K562 (cell line): ENCODE measurements at regions not wholly inside any gene's neighbourhood (a gene's known extent, or its start where the extent isn't known, plus 50 kb on each side); places are given as distances from the start of the nearest gene placed in this dataset.

Experiments
- ATAC-seq: fragments of 200-7000 bp; cut with Tn5 transposase; 3 replicates; pipeline ENCODE4 v1.9.1; 2020; ENCODE audit warnings: moderate library complexity
- BruUV-seq: library from RNA; stranded (reverse); fragments of 400-500 nt; replicated peaks from 2 replicates; lab custom pipeline; 2021; lab: Mats Ljungman, UMichigan
- CTCF ChIA-PET: fragments of 300-600 bp; formaldehyde crosslinking; extraction: SDS; loops from one replicate; lab custom pipeline; 2021; ENCODE audit warnings: low intra/inter-chr PET ratio; lab: Yijun Ruan, JAX
- POLR2A ChIA-PET: fragments of 300-600, 350-650 bp; sonication (Branson Sonifier 250); formaldehyde crosslinking; extraction: SDS; loops from one replicate; lab custom pipeline; 2021; ENCODE audit warnings: antibody characterized with exemption, inconsistent platforms; lab: Yijun Ruan, JAX
- DNase-seq, 4 experiments: peaks; one replicate each; pipeline versions ENCODE4 v3.0.0 to v3.0.0-alpha.2; 2011 to 2018; ENCODE audit warnings: low spot score in 3 of 4, mixed read lengths in 3 of 4; ENCODE audit errors: extremely low read depth in 1 of 4
- FAIRE-seq: peaks from 2 replicates; lab custom pipeline; 2011; peaks lifted over from hg19 to GRCh38; lab: Jason Lieb, UNC
- H2AFZ ChIP-seq: 2 replicates; pipeline ENCODE4 v1.6.0; 2011; ENCODE audit warnings: low read depth, low read length, control low read depth, inconsistent platforms
- H3K27ac ChIP-seq: fragments of 200-600 bp; 3 replicates; pipeline ENCODE4 v1.8.0; 2011; ENCODE audit warnings: low read depth, mild to moderate bottlenecking, control low read depth, inconsistent platforms, low read length, moderate library complexity, mixed read lengths; ENCODE audit errors: extremely low read depth
- H3K27me3 ChIP-seq, 2 experiments: fragments of 300-600 bp in 1 of 2; 2 replicates in 1 of 2; 3 replicates in 1 of 2; pipeline versions ENCODE4 v1.6.0 to v1.8.0; 2011; ENCODE audit warnings: inconsistent platforms in 2 of 2, low read length in 2 of 2, mild to moderate bottlenecking in 1 of 2, mixed read lengths in 1 of 2, moderate library complexity in 1 of 2; ENCODE audit not compliant: control insufficient read depth in 2 of 2, insufficient read depth in 2 of 2
- H3K36me3 ChIP-seq: fragments of 300-600 bp; 3 replicates; pipeline ENCODE4 v1.8.0; 2011; ENCODE audit warnings: mild to moderate bottlenecking, low read length, inconsistent platforms; ENCODE audit not compliant: control insufficient read depth, insufficient read depth
- H3K4me1 ChIP-seq, 2 experiments: fragments of 200-600 bp in 1 of 2; replicated peaks in 1 of 2; 2 replicates in 1 of 2; 3 replicates in 1 of 2; pipeline versions ENCODE4 v1.5.1 to v1.8.0; 2011; ENCODE audit warnings: inconsistent platforms in 2 of 2, low read length in 2 of 2, mild to moderate bottlenecking in 1 of 2, mixed read lengths in 1 of 2, moderate library complexity in 1 of 2; ENCODE audit not compliant: control insufficient read depth in 2 of 2, insufficient read depth in 2 of 2
- H3K4me2 ChIP-seq: 2 replicates; pipeline ENCODE4 v1.6.1; 2011; ENCODE audit warnings: low read length, control low read depth, inconsistent platforms, mixed read lengths; ENCODE audit not compliant: insufficient read depth
- H3K4me3 ChIP-seq: fragments of 200-600 bp; sonication (generic), shearing (Covaris generic); 2 replicates; pipeline ENCODE4 v1.5.1; 2016; ENCODE audit warnings: control low read depth, inconsistent platforms
- H3K79me2 ChIP-seq: fragments of 200-600 bp; 3 replicates; pipeline ENCODE4 v1.8.0; 2011; ENCODE audit warnings: low read length, inconsistent platforms; ENCODE audit not compliant: control insufficient read depth, insufficient read depth
- H3K9ac ChIP-seq, 2 experiments: 2 replicates each; pipeline versions ENCODE4 v1.6.0 to v1.6.1; 2011; ENCODE audit warnings: low read depth in 2 of 2, low read length in 2 of 2, control low read depth in 1 of 2, inconsistent platforms in 1 of 2, mild to moderate bottlenecking in 1 of 2, mixed read lengths in 1 of 2; ENCODE audit not compliant: insufficient read depth in 1 of 2
- H3K9me1 ChIP-seq: one replicate; pipeline ENCODE4 v1.6.0; 2011; ENCODE audit warnings: inconsistent platforms, mild to moderate bottlenecking, low read length, moderate library complexity; ENCODE audit not compliant: control insufficient read depth, insufficient read depth
- H3K9me3 ChIP-seq: replicated peaks from 2 replicates; pipeline ENCODE4 v1.5.1; 2011; ENCODE audit warnings: low read depth, low read length, inconsistent platforms; ENCODE audit not compliant: control insufficient read depth, insufficient read depth
- H4K20me1 ChIP-seq: replicated peaks from 2 replicates; pipeline ENCODE4 v1.6.1; 2011; ENCODE audit warnings: low read length, inconsistent platforms, mixed read lengths; ENCODE audit not compliant: control insufficient read depth, insufficient read depth
- CTBP1 ChIP-seq: fragments of 450-650 bp; IDR thresholded peaks from 2 replicates; pipeline ENCODE4 v1.6.1; 2016; ENCODE audit warnings: borderline replicate concordance
- FOXP1 ChIP-seq: sonication (generic); formaldehyde crosslinking; IDR thresholded peaks from 2 replicates; pipeline ENCODE4 v1.8.0; 2022; ENCODE audit warnings: mild to moderate bottlenecking, missing genetic modification reagents
- GTF2A2 ChIP-seq: IDR thresholded peaks from 2 replicates; pipeline ENCODE4 v1.6.1; 2016; ENCODE audit warnings: mild to moderate bottlenecking, missing genetic modification characterization, missing compliant biosample characterization
- JUN ChIP-seq, 2 experiments: sonication (generic) in 1 of 2; formaldehyde crosslinking in 1 of 2; IDR thresholded peaks; 2 replicates each; pipeline versions ENCODE4 v1.6.1 to v1.8.0; 2012 to 2022; ENCODE audit warnings: borderline replicate concordance in 2 of 2, mild to moderate bottlenecking in 2 of 2, improper control_type of control experiment in 1 of 2, low read depth in 1 of 2, low read length in 1 of 2, missing genetic modification reagents in 1 of 2
- KLF16 ChIP-seq: IDR thresholded peaks from 2 replicates; pipeline ENCODE4 v1.6.1; 2016; ENCODE audit warnings: antibody characterized with exemption
- LEF1 ChIP-seq: fragments of 450-650 bp; IDR thresholded peaks from 2 replicates; pipeline ENCODE4 v1.6.1; 2016; ENCODE audit warnings: mild to moderate bottlenecking
- PTTG1 ChIP-seq: fragments of 450-650 bp; IDR thresholded peaks from 2 replicates; pipeline ENCODE4 v1.6.1; 2016; ENCODE audit warnings: low read depth, mild to moderate bottlenecking, missing genetic modification characterization, missing compliant biosample characterization
- RFX5 ChIP-seq: IDR thresholded peaks from 2 replicates; pipeline ENCODE4 v1.6.1; 2011; ENCODE audit warnings: low read depth, mild to moderate bottlenecking, improper control_type of control experiment, low read length
- WGBS: fragments of 100-300 bp; shearing (Covaris generic); methylation state at CpG from one replicate; pipeline ENCODE4 v1.1.6; 2016; ENCODE audit warnings: low coverage, mixed read lengths; ENCODE audit not compliant: insufficient coverage; ENCODE audit errors: missing lambda C conversion rate; 5-methylcytosine and 5-hydroxymethylcytosine counted together
- in situ Hi-C: fragments of 300-500 bp; cut with MboI; formaldehyde crosslinking; loops from 4 replicates; pipeline ENCODE4 v1.15.0; 2018; ENCODE audit warnings: inconsistent platforms, mixed read lengths
- intact Hi-C: fragments of 100-400 bp; cut with micrococcal nuclease; formaldehyde crosslinking; loops from 2 replicates; pipeline ENCODE4 v1.14.2; 2022
- TF ChIP-seq, protein P1 (sequence below): sonication (generic); formaldehyde crosslinking; IDR thresholded peaks from 2 replicates; pipeline ENCODE4 v1.8.0; 2022; ENCODE audit warnings: missing genetic modification reagents, mild to moderate bottlenecking, borderline replicate concordance
- TF ChIP-seq, protein P2 (sequence below): fragments of 250-450 bp; sonication (Bioruptor Pico); IDR thresholded peaks from 2 replicates; pipeline ENCODE4 v1.4.0; 2020
- TF ChIP-seq, protein P3 (sequence below): fragments of 450-650 bp; IDR thresholded peaks from 2 replicates; pipeline ENCODE4 v1.6.1; 2016; ENCODE audit warnings: missing biosample characterization, missing genetic modification characterization
- TF ChIP-seq, protein P4 (sequence below), 2 experiments: IDR thresholded peaks; 2 replicates each; pipeline ENCODE4 v1.6.1; 2011; ENCODE audit warnings: borderline replicate concordance in 1 of 2, control low read depth in 1 of 2, low read depth in 1 of 2, low read length in 1 of 2, mild to moderate bottlenecking in 1 of 2, mixed read lengths in 1 of 2, moderate library complexity in 1 of 2; ENCODE audit not compliant: insufficient read depth in 1 of 2, insufficient read length in 1 of 2, poor library complexity in 1 of 2, severe bottlenecking in 1 of 2; ENCODE audit errors: extremely low read depth in 1 of 2
- TF ChIP-seq, protein P5 (sequence below), 2 experiments: IDR thresholded peaks; 2 replicates each; pipeline ENCODE4 v1.6.1; 2012; ENCODE audit warnings: improper control_type of control experiment in 2 of 2, low read depth in 2 of 2, low read length in 2 of 2, borderline replicate concordance in 1 of 2

DNA sequence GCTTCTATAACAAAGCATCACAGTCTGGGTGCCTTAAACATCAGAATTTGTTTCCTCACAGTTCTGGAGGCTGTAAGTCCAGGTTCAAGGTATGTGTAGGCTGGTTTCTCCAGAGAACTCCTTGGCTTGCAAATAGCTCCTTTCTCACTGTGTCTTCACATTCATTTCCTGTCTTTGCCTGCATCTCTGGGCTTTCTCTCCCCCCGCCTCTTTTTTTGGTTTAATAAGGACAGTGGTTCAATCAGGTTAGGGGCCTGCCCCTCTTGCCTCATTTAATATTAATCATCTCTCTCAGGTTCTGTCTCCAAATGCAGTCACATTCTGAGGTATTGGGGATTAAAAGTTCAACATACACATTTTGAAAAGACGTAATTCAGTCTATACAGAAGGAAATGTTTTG, 225.5 kb upstream of the ATP10B start:
- no peak overlapping the region for H2AFZ ChIP-seq
- no peaks in the 10 kb centered on the region for H4K20me1 ChIP-seq
- in situ Hi-C loops, result no loop called here
- BruUV-seq, result no TSS peak
- no peak overlapping the region for H3K9ac ChIP-seq
- no peaks in the 10 kb centered on the region for H3K36me3 ChIP-seq
- 0% methylated on average over 2 of the region's 2 CpGs for WGBS
- H3K9me1 ChIP-seq, result no peaks in the 10 kb centered on the region
- intact Hi-C loops, result no loop called here
- H3K4me1 ChIP-seq, result no peaks in the 10 kb centered on the region
- H3K4me2 ChIP-seq, result no peak overlapping the region
- ATAC-seq (no peak), DNase-seq (no peak), FAIRE-seq (no peak)
- CTCF ChIA-PET, result no interaction called here
- H3K4me3 ChIP-seq, result no peak overlapping the region
- POLR2A ChIA-PET, result no interaction called here
- no peaks in the 10 kb centered on the region for H3K9me3 ChIP-seq
- no peaks in the 10 kb centered on the region for H3K27me3 ChIP-seq
- no peaks in the 10 kb centered on the region for H3K79me2 ChIP-seq
- no peak overlapping the region for H3K27ac ChIP-seq
- TF ChIP-seq, protein P1, sequence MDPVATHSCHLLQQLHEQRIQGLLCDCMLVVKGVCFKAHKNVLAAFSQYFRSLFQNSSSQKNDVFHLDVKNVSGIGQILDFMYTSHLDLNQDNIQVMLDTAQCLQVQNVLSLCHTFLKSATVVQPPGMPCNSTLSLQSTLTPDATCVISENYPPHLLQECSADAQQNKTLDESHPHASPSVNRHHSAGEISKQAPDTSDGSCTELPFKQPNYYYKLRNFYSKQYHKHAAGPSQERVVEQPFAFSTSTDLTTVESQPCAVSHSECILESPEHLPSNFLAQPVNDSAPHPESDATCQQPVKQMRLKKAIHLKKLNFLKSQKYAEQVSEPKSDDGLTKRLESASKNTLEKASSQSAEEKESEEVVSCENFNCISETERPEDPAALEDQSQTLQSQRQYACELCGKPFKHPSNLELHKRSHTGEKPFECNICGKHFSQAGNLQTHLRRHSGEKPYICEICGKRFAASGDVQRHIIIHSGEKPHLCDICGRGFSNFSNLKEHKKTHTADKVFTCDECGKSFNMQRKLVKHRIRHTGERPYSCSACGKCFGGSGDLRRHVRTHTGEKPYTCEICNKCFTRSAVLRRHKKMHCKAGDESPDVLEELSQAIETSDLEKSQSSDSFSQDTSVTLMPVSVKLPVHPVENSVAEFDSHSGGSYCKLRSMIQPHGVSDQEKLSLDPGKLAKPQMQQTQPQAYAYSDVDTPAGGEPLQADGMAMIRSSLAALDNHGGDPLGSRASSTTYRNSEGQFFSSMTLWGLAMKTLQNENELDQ, result no peak
- TF ChIP-seq CTBP1 (no peak), GTF2A2 (no peak), JUN (IDR thresholded peaks at IDR 0.05; ENCODE audit: borderline replicate concordance, low read depth, low read length) (no peak), JUN (CRISPR knock-in tag; IDR thresholded peaks at IDR 0.05; ENCODE audit: borderline replicate concordance) (no peak), KLF16 (no peak), PTTG1 (no peak), LEF1 (no peak), FOXP1 (CRISPR knock-in tag) (no peak), RFX5 (no peak)
- TF ChIP-seq, protein P2, sequence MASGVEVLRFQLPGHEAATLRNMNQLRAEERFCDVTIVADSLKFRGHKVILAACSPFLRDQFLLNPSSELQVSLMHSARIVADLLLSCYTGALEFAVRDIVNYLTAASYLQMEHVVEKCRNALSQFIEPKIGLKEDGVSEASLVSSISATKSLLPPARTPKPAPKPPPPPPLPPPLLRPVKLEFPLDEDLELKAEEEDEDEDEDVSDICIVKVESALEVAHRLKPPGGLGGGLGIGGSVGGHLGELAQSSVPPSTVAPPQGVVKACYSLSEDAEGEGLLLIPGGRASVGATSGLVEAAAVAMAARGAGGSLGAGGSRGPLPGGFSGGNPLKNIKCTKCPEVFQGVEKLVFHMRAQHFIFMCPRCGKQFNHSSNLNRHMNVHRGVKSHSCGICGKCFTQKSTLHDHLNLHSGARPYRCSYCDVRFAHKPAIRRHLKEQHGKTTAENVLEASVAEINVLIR, result no peak
- TF ChIP-seq, protein P3, sequence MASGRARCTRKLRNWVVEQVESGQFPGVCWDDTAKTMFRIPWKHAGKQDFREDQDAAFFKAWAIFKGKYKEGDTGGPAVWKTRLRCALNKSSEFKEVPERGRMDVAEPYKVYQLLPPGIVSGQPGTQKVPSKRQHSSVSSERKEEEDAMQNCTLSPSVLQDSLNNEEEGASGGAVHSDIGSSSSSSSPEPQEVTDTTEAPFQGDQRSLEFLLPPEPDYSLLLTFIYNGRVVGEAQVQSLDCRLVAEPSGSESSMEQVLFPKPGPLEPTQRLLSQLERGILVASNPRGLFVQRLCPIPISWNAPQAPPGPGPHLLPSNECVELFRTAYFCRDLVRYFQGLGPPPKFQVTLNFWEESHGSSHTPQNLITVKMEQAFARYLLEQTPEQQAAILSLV (tag), result no peak
- TF ChIP-seq, protein P4, sequence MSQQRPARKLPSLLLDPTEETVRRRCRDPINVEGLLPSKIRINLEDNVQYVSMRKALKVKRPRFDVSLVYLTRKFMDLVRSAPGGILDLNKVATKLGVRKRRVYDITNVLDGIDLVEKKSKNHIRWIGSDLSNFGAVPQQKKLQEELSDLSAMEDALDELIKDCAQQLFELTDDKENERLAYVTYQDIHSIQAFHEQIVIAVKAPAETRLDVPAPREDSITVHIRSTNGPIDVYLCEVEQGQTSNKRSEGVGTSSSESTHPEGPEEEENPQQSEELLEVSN (IDR thresholded peaks at IDR 0.05; ENCODE audit: borderline replicate concordance in 1 of 2, extremely low read depth in 1 of 2, insufficient read depth in 1 of 2, insufficient read length in 1 of 2, low read depth in 1 of 2, low read length in 1 of 2, poor library complexity in 1 of 2, severe bottlenecking in 1 of 2), result no peak
- TF ChIP-seq, protein P5, sequence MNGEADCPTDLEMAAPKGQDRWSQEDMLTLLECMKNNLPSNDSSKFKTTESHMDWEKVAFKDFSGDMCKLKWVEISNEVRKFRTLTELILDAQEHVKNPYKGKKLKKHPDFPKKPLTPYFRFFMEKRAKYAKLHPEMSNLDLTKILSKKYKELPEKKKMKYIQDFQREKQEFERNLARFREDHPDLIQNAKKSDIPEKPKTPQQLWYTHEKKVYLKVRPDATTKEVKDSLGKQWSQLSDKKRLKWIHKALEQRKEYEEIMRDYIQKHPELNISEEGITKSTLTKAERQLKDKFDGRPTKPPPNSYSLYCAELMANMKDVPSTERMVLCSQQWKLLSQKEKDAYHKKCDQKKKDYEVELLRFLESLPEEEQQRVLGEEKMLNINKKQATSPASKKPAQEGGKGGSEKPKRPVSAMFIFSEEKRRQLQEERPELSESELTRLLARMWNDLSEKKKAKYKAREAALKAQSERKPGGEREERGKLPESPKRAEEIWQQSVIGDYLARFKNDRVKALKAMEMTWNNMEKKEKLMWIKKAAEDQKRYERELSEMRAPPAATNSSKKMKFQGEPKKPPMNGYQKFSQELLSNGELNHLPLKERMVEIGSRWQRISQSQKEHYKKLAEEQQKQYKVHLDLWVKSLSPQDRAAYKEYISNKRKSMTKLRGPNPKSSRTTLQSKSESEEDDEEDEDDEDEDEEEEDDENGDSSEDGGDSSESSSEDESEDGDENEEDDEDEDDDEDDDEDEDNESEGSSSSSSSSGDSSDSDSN (IDR thresholded peaks at IDR 0.05; ENCODE audit: borderline replicate concordance in 1 of 2, low read depth in 2 of 2, low read length in 2 of 2), result no peak
